ENCODE measurements at regions not wholly inside any gene's neighbourhood (a gene's known extent, or its start where the extent isn't known, plus 50 kb on each side); places are given as distances from the start of the nearest gene placed in this dataset.

- FAIRE-seq (no peak), DNase-seq (ENCODE audit: insufficient read length, low spot score) (no peak)
- no peak for TF ChIP-seq CTCF (IDR thresholded peaks at IDR 0.05; ENCODE audit: insufficient read depth, missing control alignments)
Measured at GRCh38 chr9:113785334-113785733, 90.8 kb upstream of the ZNF618 start.

GRCh38 chr9:113786071-113786470 lies 90.0 kb upstream of the ZNF618 start:
- FAIRE-seq = no peak
- DNase-seq (ENCODE audit: insufficient read length, low spot score) = no peak
- no peak for TF ChIP-seq CTCF (IDR thresholded peaks at IDR 0.05; ENCODE audit: insufficient read depth, missing control alignments)

- no peak for FAIRE-seq
Measured at GRCh38 chr9:113787871-113788270, 88.2 kb upstream of the ZNF618 start.

GRCh38 chr9:113788616-113789330 lies 87.3 kb upstream of the ZNF618 start:
- TF ChIP-seq CTCF (IDR thresholded peaks at IDR 0.05; ENCODE audit: insufficient read depth, missing control alignments) = no peak
- no peak for FAIRE-seq
- no peak for DNase-seq (ENCODE audit: insufficient read length, low spot score)

More at GRCh38 chr9:113787871-113788270, 88.2 kb upstream of the ZNF618 start:
- no peak for DNase-seq (ENCODE audit: insufficient read length, low spot score)
- no peak for TF ChIP-seq CTCF (IDR thresholded peaks at IDR 0.05; ENCODE audit: insufficient read depth, missing control alignments)

GRCh38 chr9:113790093-113790492 lies 86.0 kb upstream of the ZNF618 start:
- no peak for TF ChIP-seq CTCF (IDR thresholded peaks at IDR 0.05; ENCODE audit: insufficient read depth, missing control alignments)
- DNase-seq (ENCODE audit: insufficient read length, low spot score) (no peak), FAIRE-seq (no peak)

GRCh38 chr9:113793558-113793957 lies 82.6 kb upstream of the ZNF618 start:
- DNase-seq (ENCODE audit: insufficient read length, low spot score) (no peak), FAIRE-seq (no peak)
- TF ChIP-seq CTCF (IDR thresholded peaks at IDR 0.05; ENCODE audit: insufficient read depth, missing control alignments) = no peak

GRCh38 chr9:113794721-113795120 lies 81.4 kb upstream of the ZNF618 start:
- no peak for DNase-seq (ENCODE audit: insufficient read length, low spot score)
- no peak for FAIRE-seq
- no peak for TF ChIP-seq CTCF (IDR thresholded peaks at IDR 0.05; ENCODE audit: insufficient read depth, missing control alignments)

Data from D721Med (cell line).